Upper lobe of right lung (tissue), 1 donor: ENCODE measurements at regions not wholly inside any gene's neighbourhood (a gene's known extent, or its start where the extent isn't known, plus 50 kb on each side); places are given as distances from the start of the nearest gene placed in this dataset.

Experiments
- ATAC-seq: fragments of 200-7000 bp; cut with Tn5 transposase; one replicate; pipeline ENCODE4 v1.9.1; 2020; ENCODE audit warnings: mild to moderate bottlenecking, moderate library complexity
- DNase-seq: peaks from one replicate; pipeline ENCODE4 v3.0.0-alpha.2; 2020
- H3K27ac ChIP-seq: fragments of 200-600 bp; one replicate; pipeline ENCODE4 v1.8.0; 2022
- H3K27me3 ChIP-seq: fragments of 200-600 bp; one replicate; pipeline ENCODE4 v1.8.0; 2022; ENCODE audit warnings: mild to moderate bottlenecking
- H3K36me3 ChIP-seq: fragments of 200-600 bp; one replicate; pipeline ENCODE4 v1.8.0; 2022
- H3K4me1 ChIP-seq: fragments of 200-600 bp; one replicate; pipeline ENCODE4 v1.8.0; 2022
- H3K4me3 ChIP-seq: fragments of 200-600 bp; one replicate; pipeline ENCODE4 v1.8.0; 2022; ENCODE audit warnings: mild to moderate bottlenecking
- H3K9me3 ChIP-seq: fragments of 200-600 bp; one replicate; pipeline ENCODE4 v1.8.0; 2022
- CTCF ChIP-seq: fragments of 200-600 bp; IDR thresholded peaks from one replicate; pipeline ENCODE4 v1.8.0; 2022; ENCODE audit warnings: antibody characterized with exemption
- intact Hi-C: fragments of 100-400 bp; cut with DNase I; formaldehyde crosslinking; loops from one replicate; pipeline ENCODE4 v1.11.0; 2022
- donor health status: DM: no; HTN: yes; CAD: no; lungs with severe emphysema.

GRCh38 chr3:90221900-90222299, 1114.5 kb downstream of the EPHA3 start:
- no peaks in the 10 kb centered on the region for H3K27me3 ChIP-seq
- H3K4me3 ChIP-seq, result no peak overlapping the region
- no peaks in the 10 kb centered on the region for H3K4me1 ChIP-seq
- H3K36me3 ChIP-seq, result no peaks in the 10 kb centered on the region
- DNase-seq, result no peak
- TF ChIP-seq CTCF, result no peak
- ATAC-seq, result no peak
- intact Hi-C loops, result no loop called here
- peaks cover 7% of the 10 kb centered on the region for H3K9me3 ChIP-seq
- H3K27ac ChIP-seq, result no peak overlapping the region

- H3K4me3 ChIP-seq, result no peak overlapping the region
- no peaks in the 10 kb centered on the region for H3K27me3 ChIP-seq
- intact Hi-C loops, result no loop called here
- no peaks in the 10 kb centered on the region for H3K4me1 ChIP-seq
- H3K36me3 ChIP-seq, result no peaks in the 10 kb centered on the region
- no peak overlapping the region for H3K27ac ChIP-seq
- no peak for TF ChIP-seq CTCF
- DNase-seq (no peak), ATAC-seq (no peak)
- H3K9me3 ChIP-seq, result peaks cover 4% of the 10 kb centered on the region
Observed at GRCh38 chr3:90241481-90241880, 1134.1 kb downstream of the EPHA3 start.

GRCh38 chr3:90253131-90253530, 1145.7 kb downstream of the EPHA3 start:
- Histone ChIP-seq H3K4me1 (no peaks in the 10 kb centered on the region), H3K4me3 (no peak overlapping the region), H3K36me3 (no peaks in the 10 kb centered on the region), H3K9me3 (no peaks in the 10 kb centered on the region), H3K27ac (no peak overlapping the region), H3K27me3 (no peaks in the 10 kb centered on the region)
- intact Hi-C loops, result no loop called here
- no peak for DNase-seq
- ATAC-seq, result no peak
- TF ChIP-seq CTCF, result no peak

- Histone ChIP-seq H3K27ac (no peak overlapping the region), H3K36me3 (no peaks in the 10 kb centered on the region), H3K4me1 (no peaks in the 10 kb centered on the region), H3K4me3 (no peak overlapping the region), H3K9me3 (peaks cover 11% of the 10 kb centered on the region), H3K27me3 (no peaks in the 10 kb centered on the region)
- TF ChIP-seq CTCF, result no peak
- no peak for ATAC-seq
- intact Hi-C loops, result no loop called here
- DNase-seq, result no peak
Observed at GRCh38 chr3:90261481-90262433, 1154.3 kb downstream of the EPHA3 start.
